HEK293T (cell line): ENCODE measurements at regions not wholly inside any gene's neighbourhood (a gene's known extent, or its start where the extent isn't known, plus 50 kb on each side); places are given as distances from the start of the nearest gene placed in this dataset.

Experiments used
- BHLHE40 ChIP-seq: fragments of 450-650 bp; IDR thresholded peaks from 2 replicates; pipeline ENCODE4 v1.6.1; 2016; ENCODE audit warnings: mild to moderate bottlenecking, moderate library complexity, borderline replicate concordance
- FOXM1 ChIP-seq: fragments of 450-650 bp; IDR thresholded peaks from 2 replicates; pipeline ENCODE4 v1.6.1; 2017; ENCODE audit warnings: mild to moderate bottlenecking, borderline replicate concordance
- SUZ12 ChIP-seq: fragments of 450-650 bp; IDR thresholded peaks from 2 replicates; pipeline ENCODE4 v1.6.1; 2016; ENCODE audit warnings: mild to moderate bottlenecking

DNA sequence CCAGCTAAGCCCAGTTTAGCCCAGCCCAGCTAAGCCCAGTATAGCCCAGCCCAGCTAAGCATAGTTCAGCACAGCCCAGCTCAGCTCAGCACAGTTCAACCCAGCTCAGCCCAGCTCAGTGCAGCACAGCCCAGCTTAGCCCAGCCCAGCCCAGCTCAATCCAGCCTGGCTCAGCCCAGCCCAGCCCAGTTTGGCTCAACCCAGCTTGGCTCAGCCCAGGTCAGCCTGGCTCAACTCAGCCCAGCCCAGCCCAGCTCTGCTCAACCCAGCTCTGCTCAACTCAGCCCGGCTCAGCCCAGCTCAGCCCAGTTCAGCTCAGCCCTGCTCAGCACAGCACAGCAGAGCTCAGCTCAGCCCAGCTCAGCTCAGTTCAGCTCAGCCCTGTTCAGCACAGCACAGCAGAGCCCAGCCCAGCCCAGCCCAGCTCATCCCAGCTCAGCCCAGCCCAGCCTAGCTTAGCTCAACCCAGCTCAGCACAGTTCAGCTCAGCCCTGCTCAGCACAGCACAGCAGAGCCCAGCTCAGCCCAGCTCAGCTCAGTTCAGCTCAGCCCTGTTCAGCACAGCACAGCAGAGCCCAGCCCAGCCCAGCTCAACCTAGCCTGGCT is 330.9 kb downstream of the TMEM121 start:
- no peak for TF ChIP-seq BHLHE40
- TF ChIP-seq SUZ12 = no peak
- no peak for TF ChIP-seq FOXM1
